ENCODE measurements at regions not wholly inside any gene's neighbourhood (a gene's known extent, or its start where the extent isn't known, plus 50 kb on each side); places are given as distances from the start of the nearest gene placed in this dataset.

DNA sequence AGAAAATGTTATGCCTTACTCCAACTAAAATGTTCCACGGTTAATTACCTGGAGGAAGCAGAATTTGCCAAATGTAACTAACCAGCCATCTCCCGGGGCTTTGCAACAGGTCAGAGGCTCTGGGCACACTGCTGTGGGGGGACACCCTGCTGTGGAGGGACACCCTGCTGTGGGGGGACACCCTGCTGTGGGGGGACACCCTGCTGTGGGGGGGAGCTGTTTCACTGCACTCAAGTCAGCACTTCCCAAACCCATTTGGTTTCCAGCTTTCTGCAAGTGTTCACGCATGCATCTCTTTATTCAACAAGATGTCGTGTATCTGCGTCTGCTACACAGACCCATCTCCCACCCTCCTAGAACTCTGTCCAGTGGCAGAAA lies 239.5 kb downstream of the C16orf95 start:
- DNase-seq: no peak

DNA sequence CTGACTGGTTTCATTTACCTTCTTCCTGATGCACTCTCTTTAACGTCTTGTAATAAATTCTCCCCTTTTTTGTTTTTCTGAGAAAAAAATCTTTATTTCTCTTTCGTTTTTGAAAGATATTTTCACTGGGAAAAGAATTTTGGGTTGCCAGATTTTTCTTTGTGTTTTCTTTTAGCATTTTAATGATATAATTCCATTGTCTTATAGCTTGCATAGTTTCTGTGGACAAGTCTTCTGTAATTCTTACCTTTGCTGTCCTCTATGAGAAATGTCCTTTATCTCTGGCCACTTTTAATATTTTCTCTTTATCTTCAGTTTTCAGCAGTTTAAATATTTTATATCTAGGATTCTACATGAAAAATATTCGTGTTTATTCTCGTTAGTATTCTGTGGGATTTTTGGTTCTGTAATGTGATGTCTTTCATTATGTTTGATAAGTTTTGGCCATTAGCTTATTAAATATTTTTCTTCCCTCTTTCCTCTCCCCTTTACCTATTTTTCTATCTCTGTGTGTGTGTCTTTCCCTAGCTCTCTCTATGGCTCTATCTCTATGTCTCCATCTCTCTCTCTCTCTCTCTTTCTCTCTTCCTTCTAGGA lies 236.5 kb downstream of the C16orf95 start:
- DNase-seq: no peak

DNA sequence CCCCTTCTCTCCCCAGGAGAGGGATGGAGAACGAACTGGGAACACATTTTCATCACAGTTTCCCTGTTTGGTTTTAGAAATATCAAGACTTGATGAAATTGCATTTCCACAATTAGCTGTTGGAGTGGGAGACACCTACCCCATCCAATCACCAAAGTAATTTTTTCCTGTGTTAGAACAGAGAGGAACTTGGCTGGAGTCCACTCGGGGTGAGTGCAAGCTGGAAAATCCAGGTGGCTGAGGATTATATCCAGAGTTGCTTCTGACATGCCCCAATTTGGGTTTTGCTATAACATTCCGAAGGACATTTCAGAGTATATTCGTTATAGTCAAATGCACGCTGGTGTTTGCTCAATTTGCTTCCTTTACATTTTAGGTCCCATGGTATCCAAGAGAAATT lies 231.8 kb downstream of the C16orf95 start:
- DNase-seq: no peak

DNA sequence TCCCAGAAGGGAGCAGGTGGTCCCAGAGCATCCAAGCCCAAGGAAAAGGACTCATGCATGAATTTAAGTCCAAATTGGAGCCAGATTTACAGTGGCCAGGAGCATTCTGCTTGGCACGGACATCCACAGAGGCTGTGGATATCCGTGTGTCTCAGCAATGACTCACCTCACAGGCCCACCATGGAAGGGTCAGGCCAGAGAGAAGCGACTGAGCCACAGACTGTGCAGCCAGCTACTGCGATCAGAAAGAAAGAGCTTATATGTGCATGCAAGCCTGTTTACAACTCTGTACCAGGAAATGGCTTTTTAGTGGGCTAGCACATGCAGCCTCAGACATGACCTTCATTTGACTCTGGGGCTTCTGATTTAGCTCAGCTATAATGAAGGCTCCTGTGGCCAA lies 231.0 kb downstream of the C16orf95 start:
- DNase-seq: no peak

DNA sequence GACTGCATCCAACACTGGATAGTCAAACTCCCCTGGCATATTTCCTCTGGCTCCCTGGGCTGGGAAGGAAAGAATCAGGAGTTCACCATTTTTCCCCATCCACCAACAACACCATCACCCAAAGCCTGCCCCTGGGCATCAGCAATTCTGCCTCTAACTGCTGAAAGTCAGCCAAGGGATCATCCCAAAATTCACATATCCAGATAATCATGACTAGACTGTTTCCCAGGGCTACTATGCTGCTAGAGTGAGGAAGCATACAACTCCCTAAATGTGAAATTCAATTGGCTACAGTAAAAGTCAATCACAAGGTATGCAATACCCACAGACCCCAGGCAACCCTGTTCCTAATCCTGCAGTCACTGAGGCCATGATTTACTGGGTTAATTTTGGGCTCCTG lies 230.6 kb downstream of the C16orf95 start:
- DNase-seq: no peak

DNA sequence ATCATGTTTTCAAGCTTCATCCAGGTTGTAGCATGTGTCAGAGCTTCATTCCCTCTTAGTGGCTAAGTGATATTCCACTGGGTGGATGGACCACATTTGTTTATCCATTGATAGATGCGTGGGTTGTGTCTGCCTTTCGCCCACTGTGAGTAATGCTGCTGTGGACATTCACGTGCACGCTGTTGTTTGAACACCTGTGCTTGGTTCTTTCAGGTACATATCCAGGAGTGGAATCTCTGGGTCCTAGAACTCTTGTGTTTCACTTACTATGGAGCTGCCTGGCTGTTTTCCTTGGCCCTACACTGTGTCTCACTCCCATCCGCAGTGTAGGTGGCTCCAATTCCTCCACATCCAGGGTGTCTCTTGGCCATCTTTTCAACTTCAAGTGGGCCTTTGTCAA lies 224.2 kb downstream of the C16orf95 start:
- DNase-seq: no peak

DNA sequence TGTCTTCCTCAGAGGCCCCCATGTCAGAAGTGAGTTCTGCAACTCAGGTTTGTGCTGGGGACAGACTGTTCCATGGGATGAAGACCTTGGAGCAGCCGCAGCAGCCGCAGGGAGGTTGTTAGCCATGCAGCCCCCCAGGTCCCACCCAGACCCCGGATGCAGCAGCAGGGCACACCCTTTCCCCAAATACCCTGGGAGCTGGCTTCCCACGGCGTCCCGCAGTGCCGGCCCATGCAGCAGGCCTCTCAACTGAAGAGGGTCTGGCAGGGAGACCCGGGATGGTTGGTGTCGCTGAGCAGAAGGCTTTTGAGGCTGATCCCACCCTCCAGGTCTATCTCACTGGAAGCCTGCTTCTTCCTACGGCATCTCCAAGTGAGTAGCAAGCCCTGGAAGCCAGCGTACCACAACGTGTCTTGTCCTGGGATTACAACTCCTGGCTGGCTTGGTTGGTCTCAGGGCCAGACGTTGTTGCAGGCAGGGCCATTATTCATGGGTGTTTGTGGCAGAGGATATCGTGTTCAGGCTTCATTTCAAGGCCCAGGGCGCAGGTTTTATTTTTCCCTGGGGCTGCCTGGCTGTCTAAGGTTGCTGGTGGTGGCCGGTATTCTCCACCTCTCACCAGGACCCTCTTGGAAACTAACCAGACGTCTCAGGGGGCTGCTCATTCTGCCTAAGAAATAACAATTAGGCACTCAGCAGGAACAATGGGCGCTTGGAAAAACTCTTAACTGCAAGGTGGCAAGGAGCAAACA lies 223.2 kb downstream of the C16orf95 start:
- DNase-seq: no peak

DNA sequence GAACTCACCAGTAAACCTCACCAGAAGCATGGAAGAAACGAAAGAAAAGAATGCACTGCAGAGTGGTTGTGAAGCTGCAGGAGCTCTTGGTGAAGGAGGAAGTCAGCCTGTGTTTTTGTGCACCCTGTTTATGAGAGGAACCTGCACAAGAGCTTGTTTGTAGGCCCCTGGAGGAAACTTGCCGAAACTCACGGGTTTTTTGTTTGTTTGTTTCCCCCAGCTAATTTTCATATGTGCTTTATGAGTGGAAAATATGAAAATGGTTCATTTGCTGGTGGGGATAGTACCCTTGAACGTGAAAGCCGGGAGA lies 222.7 kb downstream of the C16orf95 start:
- DNase-seq: no peak

DNA sequence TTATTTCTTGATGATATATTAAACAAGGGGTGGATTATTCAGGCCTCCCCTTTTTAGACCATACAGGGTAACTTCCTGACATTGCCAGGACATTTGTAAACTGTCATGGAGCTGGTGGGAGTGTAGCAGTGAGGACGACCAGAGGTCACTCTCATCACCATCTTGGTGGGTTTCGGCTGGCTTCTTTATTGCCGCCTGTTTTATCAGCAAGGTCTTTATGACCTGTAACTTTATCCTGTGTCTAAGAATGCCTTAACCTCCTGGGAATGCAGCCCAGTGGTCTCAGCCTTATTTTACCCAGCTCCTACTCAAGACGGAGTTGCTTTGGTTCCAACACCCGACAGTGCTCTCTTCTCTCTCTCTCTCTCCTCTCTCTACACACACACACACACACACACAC lies 221.9 kb downstream of the C16orf95 start:
- no peak for DNase-seq

DNA sequence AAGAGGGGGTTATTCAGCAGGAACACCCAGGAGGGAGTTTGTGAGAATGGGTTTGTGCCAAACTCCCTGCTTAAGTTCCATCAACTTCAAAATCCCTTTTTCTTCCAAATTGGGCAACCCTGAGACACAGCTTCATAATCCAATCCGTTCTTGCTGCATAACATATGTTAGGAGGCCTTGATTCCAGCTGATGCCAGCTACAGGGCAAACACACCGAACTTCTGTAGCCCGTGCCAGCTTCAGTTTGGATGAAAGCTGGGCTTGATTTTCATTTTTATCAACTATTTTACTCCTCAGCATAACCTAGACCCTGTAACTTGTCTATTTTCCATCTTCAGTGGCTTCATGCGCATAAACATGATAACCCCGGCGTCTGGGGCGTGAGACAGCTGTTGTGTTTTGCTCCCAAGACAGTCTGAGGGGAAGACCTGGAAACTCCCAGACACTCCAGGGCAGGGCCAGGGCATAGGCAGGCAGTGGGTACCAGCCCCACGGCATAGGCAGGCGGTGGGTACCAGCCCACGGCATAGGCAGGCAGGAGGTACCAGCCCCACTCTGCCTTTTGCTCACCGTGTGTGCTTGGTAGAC lies 220.4 kb downstream of the C16orf95 start:
- DNase-seq: no peak

DNA sequence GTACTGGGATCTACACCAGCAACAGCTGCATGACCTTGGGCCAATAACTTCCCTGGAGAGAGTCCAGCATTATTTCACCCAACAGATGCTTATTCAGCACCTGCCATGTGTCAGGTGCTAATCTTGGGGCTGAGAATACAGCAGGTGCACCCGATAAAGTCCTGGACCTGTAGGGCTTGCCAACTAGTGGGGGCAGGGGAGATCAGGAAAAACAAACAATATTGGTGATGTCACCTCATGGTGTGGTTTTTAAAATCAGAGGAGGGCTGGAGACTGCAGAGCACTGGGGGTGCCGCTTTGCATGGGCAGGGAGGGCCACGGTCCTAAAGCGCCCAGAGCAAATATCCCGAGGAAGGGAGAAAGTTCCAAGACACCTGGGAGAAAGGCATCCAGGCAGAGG lies 218.8 kb downstream of the C16orf95 start:
- no peak for DNase-seq

DNA sequence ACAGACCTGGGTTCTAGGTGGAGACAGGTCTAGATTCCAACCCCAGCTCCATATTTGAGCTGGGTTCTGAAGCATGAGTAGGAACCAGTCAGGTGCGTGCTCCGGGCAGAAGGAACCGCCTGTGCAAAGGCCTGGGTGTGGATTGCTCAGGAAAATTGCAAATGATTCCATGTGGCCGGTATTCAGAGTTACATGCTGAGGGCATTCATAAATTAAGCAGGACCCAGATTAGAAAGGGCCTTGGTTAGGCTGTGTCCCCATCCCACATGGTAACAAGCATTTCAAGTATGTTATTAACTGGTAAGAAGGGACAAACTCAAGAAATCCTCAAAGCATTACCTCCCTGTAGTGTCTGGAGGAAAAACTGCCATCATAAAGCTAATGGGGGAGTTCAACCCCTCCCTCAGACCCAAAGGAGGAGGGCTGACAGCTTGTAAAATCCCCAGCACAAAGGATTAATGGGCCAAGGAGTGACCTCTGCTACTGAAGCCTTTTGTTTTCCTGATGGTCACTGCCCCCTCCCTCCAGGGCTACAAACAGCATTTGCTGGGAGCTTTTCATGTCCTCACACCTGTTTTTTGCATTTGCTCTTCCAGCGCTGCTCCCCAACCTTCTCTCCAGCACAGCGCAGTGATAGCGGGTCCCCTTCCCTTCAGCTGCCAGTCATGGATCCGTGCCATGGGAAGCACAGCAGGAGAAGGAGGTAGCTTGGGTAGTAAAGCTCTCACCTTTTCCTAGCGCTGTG lies 218.0 kb downstream of the C16orf95 start:
- DNase-seq: no peak

DNA sequence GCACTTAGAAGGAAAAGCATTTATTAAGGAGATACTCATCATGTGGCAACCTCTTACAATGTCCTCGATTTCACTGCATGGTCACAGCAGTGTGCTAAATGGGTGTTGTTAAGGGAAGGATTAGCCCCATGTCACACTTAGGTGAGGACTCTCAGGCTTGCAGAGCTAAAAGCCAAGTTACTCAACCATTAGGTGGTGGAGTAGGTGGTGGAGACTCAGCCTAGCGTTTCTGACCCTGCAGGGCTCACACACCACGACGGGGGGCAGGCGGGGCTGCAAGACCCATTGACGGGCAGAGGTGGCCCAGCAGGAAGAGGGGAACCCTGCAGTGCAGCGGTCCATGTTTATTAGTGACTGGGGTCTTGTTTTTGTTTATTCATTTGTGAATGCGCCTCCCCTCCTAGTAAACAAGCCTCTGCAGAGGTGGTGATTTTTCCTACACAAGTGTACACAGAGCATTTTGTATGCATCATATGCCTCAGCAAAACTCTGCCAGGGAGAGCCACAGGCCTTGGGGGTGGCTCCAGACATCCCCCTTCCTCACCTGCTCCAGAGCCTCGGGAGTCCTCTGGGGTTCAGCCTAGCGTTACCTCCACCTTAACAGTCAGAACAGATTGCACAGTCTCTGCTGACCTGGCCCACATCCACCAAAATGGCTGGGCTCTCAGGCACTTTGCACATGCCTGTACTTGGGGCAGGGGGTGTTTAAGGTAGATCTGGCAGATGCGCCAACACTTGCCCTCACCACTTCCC lies 216.7 kb downstream of the C16orf95 start:
- no peak for DNase-seq

DNA sequence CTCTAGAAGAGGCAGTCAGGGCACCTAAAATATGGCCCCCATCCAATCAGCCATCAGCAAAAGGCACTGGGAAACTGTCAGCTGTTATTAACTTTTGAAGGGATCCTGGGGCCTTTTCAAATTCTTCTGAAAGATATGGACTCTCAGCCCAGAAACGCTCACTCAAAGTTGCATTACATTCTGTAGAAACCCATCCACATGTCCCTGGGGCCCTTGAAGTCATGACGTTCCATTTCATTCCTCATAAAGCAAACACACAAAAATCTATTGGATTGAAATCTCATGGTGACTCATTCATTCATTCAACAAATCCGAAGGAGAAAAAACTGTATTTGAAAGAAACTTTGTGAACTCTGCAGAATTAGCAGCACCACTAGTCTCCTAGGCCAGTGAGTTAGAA lies 215.3 kb downstream of the C16orf95 start:
- no peak for DNase-seq

DNA sequence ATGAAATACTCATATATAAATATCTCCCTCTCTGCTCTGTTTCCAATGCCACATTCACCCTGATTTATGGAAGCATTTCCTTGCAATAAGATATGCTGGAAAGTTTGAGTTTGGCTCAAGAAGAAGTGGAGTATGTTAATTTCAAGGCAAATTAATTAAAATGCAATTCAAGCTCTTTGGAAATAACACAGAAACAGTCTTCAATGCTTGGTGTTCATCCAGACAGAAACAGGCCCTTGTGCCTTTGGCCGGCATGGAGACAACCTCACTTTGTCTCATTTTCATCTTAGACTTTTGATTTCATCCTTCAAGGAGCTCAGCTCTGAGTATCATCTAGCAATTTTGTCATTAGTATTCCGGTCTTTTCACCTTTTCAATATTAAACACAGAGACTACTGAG lies 210.0 kb downstream of the C16orf95 start:
- DNase-seq: no peak

DNA sequence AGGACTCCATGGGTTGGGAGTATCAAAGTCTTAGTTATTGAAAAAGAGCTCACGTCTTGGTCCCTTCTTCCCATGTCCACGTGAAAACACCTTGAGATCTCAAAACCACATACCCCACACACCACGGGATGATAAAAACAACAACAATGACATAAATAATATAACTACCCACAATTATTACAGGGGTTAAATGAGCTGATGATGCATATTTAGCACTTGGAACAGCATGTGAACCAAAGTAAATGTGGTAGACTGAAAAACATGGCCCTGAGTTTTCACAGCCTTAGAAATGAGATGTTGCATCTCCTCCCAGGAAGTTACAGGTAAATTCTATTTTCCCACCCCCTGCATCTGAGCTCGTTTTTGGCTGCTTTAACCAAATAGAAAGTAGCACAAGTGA lies 208.9 kb downstream of the C16orf95 start:
- DNase-seq: no peak

DNA sequence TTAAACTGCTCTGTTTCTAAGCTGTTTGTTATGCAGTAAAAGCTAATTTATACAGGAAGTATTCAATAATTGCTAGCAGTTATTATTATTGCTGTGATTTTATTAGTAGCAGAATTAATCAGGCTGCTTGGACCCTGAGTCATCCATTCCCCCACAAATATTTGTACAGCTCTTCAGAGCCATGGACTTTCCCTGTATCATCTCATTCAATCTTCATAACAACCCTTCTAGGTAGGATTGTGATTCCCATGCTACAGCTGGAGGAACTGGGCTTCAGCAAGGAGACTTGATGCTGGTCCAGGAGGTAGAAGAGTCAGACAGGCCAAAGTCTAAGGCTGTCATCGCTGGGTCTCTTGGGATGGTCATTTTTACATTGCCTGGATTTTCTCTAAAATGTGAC lies 208.3 kb downstream of the C16orf95 start:
- DNase-seq: no peak

DNA sequence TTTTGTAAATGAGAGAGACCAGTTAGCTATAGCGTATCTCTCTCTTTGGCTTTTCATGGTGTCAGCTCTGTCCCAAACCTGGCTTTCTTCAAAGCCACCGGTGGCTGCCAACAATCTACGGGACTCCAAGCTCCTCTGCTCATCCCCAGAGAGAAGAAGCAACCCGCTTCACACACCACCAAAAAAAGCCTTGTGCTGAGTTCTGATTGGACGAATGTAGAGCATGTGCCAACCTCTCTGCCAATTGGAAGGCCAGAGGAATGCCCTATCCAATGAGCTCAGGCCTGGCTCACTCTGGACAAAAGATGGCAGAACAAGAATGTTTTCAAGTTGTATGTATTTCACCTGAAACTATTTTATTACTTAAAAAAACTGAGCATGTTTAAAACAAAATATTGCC lies 202.4 kb downstream of the C16orf95 start:
- no peak for DNase-seq

DNA sequence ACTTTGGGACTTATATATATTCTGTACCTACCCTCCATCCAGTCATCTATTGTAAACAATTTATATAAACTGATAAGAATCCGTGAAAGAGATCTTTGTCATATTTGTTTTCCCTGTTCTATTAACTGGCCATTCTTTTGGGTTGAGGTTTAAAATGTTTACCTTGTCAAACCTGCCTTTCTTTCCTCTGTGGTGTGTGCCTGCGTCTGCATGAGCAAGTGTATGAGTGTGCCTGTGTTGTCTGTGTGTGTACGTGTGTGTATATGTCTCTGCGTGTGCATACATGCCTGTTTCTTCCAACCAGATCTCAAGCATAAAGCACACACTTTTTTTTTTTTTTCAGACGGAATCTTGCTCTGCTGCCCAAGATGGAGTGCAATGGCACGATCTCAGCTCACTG lies 201.5 kb downstream of the C16orf95 start:
- no peak for DNase-seq

DNA sequence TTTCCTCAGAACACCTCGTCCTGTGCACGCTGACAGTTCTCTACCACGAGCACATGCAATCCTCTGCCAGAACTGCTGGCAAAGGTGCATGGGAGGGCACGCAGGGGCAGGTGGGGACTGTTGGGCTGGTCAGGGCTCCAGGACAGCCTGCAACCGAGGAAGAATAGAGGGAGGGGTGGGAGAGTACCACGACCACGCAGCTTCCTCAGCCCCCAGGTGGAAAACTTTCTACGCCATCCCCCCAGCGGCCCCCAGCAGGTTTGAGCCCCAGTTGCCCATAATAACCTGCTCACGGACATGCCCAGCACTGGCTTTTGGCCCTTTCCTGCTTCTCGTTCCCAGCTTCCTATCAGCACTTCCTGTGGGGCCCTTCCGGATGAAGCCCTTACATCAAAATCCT lies 199.3 kb downstream of the C16orf95 start:
- no peak for DNase-seq

DNA sequence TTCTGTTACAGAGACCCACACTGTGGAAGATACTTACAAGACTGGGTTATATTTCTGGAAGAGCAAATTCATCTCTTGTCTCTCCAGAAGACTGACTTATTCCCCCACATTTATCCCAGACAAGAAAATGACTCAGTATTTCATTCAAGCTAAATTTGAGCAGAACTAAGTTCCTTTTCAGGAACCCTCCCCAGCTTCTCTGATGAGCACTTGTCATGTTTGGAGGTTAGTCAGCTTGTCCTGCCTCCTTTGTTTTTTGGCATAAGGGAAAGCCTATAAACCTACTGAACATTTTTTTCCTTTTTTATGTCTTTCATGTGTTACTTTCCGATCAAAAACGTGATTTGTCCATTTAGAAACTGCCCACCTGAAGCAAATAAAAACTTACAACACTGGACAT lies 198.0 kb downstream of the C16orf95 start:
- no peak for DNase-seq

DNA sequence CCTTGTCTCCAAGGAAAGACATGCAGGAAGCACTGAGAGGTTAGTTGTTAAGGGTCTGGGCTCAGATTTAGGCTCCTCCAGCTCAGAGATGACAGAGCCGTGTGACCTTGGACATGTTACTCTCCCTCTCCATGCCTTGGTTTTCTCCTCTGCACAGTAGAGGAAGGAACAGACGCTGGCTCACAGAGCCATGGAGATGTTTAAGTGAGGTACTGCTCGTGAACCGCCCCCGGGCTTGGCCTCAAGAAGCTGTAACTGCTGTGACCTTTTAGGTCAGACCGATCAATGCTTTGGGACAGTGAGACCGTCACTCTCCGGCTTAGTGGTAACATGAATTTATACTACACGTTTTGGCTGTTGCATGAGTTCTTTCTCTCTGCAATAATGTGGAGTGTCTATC lies 197.4 kb downstream of the C16orf95 start:
- no peak for DNase-seq

DNA sequence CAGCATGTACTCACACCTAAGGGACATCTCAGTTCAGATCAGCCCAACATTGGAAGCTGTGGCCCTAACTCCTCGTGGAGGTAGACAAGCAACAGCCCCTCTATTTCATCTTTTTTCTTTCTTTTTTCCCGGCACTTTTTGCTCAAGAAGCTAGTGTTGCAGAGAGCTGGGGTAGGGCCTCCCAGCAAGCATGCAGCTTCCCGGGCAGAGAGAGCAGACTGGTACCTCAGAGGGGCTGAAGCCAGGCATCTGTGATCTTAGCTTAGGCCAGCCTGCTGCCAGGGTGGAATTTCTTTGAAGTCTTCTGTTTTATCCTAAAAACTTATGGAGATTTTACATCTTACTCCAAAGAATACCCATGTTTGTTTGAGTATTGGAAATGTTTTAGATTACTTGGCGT lies 195.4 kb downstream of the C16orf95 start:
- no peak for DNase-seq

All from activated naive CD4-positive, alpha-beta T cell treated with anti-CD3 and anti-CD28 coated beads, Interleukin-2, amount 50 U/mL, for 16 hours (primary cell).